GM18498 (cell line): ENCODE measurements at regions not wholly inside any gene's neighbourhood (a gene's known extent, or its start where the extent isn't known, plus 50 kb on each side); places are given as distances from the start of the nearest gene placed in this dataset.
"Not testable (repeated sequence)": the region's sequence is repeated elsewhere in the genome, so short reads cannot be mapped to it uniquely, and the experiment has no call there.

ENCODE experiments used
- ATAC-seq: cut with Tn5 transposase; IDR thresholded peaks from one replicate; pipeline ENCODE4 v1.9.1; 2021; ENCODE audit warnings: mild to moderate bottlenecking, moderate library complexity; ENCODE audit not compliant: unreplicated experiment

DNA sequence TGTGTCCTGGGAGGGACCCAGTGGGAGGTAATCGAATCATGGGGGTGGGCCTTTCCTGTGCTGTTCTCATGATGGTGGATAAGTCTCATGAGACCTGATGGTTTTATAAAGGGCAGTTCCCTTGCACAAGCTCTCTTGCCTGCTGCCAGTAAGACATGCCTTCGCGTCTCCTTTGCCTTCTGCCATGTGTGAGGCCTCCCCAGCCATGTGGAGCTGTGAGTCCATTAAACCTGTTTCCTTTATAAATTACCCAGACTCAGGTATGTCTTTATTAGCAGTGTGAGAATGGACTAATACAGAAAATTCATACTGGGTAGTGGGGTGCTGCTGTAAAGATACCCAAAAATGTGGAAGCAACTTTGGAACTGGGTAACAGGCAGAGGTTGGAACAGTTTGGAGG is 300.0 kb upstream of the ZFP42 start:
- ATAC-seq = not testable (repeated sequence)

DNA sequence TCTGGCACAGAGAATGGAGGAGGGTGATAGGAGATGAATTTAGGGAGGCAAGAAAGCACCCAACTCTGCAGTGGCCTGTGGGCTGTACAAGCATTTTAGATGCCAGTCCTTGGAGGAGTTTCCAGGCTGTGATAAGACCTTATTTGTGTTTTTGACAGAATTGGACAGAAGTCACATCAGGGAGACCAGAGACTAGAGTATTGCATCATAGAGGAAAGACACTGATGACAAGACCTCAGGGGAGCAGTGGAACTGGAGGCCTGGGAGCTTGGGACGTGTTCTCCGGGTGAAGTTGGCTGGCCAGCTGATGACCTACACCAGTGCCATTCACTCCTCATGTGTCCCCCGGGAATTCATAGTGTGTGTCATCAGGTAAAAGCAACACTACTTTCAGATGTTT is 284.0 kb upstream of the ZFP42 start:
- no peak for ATAC-seq

DNA sequence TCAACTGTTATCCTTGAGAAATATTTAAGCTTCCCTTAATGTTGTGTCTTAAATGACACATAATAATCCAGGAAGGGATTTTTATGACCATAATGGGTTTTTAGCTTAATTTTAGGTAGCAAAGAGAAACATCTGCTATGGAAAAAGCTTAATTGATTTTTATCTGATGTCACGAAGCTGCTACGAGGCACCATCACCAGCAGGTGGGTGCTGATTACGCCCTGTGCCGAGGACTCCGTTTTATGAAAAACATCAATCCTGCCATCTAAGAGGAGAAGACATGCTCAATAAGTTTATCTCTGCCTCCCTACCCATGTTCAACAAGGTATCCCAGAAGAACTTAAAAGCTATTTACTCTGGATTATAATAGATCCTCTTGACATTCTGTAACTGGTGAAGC is 280.6 kb upstream of the ZFP42 start:
- no peak for ATAC-seq

DNA sequence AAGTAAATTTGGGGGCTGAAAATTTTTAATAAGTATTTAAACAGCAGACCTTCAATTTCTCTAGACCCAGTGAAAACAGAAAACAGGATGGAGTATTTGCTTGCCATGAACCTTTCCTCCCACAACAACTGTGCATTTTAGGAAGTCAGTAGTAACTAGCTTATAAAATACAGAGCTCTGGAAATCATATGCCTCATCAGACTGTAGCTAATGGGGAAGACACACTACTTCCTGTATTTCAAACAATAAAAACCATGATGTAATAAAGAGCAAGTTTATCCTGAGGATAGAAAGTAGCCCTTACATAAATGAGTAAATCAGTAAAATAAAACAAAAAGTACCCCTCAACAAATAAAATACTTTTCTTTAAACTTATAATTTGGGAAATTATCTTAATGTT is 280.1 kb upstream of the ZFP42 start:
- no peak for ATAC-seq

DNA sequence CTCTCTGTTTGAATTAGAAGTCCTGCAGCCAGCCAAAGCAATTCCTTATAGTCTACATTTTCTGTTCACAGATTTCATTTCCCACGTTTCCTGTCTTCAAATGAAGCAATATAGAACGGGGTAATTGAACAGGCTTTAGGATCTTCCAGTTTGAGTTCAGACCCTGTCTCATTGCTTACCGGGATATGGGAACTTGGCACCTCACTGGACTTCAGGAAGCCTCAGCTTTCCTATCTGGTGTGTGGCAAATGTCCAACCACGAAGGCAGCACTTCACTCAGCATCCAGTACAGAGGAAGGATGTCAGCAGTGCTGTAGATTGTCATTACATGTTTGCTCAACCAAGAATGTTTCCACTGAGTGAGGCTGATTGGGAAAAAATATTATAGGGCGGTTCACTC is 271.1 kb upstream of the ZFP42 start:
- no peak for ATAC-seq

DNA sequence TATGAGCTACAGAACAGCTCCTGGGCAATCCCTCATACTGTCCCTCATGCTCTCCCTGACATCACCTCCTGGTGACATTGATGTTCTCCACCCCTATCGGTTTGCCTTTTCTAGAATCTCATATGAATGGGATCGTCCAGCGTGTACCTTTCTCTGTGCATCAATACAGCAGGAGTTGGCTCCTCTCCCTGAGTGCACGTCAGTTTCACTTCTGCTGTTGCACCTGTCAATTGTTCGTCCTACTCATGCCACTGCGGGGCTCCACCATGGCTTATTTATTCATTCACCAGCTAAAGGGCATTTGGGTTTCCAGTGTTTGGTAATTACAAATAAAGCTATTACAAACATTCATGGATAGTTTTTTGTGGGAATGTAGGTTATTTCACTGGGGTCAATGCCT is 269.1 kb upstream of the ZFP42 start:
- no peak for ATAC-seq

DNA sequence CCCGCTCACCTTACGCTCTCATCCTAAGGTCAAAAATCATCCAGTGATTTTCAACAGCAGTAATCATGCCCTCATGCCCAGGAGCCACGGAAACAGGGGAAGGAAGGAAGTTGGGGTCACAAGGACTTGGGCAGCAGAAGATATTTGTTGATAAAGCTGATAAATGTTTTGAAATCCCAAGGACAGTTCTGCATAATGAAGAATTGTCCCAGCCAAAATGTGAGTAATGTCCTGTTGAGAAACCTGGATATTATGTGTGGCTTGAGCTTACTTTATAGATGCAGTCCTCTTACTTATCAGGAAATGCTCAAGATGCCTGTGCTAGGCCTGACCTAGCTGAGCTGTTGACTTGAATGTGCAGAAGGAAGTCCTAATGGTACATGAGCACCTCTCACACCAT is 263.0 kb upstream of the ZFP42 start:
- no peak for ATAC-seq

DNA sequence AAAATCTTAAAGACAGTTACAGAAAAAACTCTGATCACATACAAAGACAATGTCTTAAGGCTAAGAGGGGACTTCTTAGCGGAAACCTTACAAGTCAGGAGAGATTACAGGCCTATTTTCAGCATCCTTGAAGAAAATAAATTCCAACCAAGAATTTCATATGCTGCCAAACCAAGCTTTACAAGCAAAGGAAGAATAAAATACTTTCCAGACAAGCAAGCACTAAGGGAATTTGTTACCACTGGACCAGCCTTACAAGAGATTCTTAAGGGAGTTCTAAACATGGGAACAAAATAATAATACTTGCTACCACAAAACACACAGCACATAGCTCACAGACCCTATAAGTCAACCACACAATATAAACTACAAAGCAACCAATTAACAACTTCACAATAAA is 255.8 kb upstream of the ZFP42 start:
- no peak for ATAC-seq

DNA sequence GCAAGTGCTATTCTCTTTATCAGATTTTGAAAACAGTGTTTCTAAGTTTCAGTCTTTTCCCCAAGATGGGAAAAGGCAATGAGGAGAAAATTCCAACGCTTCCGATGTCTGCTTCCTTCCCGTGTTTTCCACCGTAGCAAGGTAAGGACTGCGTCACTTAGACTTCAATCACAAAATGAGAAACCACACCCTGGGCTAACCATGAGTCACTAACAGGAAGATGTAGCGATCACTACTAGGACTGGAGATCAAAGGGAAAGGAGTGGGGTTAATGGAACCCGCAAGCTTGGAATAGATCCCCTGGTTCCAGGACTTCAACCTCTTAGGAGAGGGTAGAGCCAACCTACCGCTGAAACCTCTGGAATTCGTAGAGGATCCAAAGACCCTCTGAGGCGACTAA is 250.7 kb upstream of the ZFP42 start:
- ATAC-seq = no peak

DNA sequence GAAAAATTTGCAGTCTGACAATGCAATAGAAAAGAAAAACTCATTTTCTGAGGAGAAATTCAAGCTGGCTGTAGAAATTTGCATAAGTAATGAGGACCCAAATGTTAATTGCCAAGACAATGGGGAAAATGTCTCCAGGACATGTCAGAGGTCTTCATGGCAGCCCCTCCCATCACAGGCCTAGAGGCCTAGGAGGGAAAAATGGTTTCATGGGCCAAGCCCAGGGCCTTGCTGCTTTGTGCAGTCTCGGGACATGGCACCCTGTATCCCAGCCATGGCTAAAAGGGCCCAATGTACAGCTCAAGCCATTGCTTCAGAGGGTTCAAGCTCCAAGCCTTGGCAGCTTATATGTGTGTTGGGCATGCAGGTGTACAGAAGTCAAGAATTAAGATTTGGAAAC is 244.9 kb upstream of the ZFP42 start:
- ATAC-seq = not testable (repeated sequence)

DNA sequence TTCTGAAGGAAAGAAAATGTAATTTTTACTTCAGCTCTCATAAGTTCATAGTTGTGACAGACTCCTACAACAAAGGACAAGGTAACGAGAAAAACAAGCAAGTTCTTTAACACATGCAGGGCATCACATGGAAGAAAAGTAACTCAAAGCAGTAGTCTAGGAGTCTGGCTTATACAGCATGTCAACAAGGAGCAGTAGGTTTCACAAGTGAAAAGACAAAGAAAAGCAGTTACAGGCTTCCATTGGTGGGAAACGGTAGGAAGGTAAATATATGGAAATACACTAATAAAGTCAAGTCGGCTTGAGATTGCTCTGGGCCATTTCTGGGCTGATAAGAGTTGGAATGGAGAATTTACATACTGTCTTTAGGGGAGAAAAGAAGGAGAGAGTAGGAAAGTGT is 228.4 kb upstream of the ZFP42 start:
- no peak for ATAC-seq

DNA sequence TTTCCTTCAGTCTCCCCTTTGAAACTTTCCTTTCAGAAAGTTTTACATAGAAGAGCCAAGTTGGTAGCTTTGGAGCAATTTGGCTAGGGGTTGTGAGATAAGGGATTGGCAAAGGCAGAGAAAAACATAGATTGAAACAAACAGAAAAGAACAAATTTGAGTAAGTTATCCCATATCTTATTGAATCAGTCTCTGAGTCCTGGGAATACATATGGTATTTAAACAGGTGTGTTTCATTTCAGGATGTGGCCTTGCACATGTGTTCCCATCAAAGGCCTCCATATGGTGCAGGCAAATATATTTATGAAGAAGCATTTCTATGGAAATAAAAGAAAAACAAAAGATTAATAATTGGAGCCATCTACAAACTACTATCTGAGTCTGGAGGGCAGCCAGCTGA is 227.9 kb upstream of the ZFP42 start:
- no peak for ATAC-seq

DNA sequence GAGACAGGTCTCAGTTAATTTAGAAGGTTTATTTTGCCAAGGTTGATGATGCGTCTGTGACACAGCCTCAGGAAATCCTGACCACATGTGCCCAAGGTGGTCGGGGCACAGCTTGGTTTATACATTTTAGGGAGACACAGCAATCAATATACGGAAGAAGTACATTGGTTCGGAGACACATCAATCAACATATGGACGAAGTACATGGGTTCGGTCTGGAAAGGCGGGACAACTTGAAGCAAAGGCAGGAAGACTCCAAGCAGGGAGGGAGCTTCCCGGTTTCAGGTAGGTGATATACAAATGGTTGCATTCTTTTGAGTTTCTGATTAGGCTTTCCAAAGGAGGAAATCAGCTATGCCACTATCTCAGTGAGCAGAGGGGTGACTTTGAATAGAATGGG is 225.2 kb upstream of the ZFP42 start:
- no peak for ATAC-seq

DNA sequence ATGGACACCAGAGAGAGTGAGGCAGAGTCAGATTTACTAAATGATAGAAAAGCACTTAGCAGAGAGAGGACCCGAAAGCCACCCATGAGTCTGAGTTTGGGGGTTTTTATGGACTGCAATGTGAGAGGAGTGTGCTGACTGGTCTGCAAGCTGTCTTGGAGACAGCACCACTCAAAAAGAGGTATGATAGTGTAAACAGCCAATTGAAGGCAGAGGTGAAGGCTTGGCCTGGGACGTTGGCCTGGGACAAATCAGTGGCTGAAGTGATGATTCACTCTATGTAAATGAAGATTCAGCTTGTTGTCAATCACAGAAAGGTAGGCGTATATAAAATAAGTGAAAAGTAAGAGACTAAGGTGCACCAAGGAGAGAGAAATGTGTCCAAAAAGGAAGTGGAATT is 217.6 kb upstream of the ZFP42 start:
- no peak for ATAC-seq

DNA sequence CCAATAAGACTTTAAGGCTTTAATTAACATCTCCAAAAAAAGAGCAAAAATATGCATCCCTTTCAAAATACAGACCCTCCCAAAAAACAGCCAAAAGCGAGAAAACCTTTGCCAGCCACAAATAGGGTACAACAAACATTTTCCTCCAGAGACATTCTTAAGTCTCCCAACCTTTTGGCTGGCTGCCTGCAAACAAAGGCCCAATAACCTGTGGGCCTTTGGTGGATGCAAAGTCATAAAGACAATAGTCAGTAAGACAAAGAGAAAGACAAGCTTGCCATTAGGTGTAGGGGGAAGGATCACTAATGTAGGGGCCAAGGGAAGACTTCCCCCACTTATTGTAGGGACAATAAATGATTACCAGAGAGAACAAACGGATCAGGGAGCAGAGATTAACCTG is 215.5 kb upstream of the ZFP42 start:
- no peak for ATAC-seq

DNA sequence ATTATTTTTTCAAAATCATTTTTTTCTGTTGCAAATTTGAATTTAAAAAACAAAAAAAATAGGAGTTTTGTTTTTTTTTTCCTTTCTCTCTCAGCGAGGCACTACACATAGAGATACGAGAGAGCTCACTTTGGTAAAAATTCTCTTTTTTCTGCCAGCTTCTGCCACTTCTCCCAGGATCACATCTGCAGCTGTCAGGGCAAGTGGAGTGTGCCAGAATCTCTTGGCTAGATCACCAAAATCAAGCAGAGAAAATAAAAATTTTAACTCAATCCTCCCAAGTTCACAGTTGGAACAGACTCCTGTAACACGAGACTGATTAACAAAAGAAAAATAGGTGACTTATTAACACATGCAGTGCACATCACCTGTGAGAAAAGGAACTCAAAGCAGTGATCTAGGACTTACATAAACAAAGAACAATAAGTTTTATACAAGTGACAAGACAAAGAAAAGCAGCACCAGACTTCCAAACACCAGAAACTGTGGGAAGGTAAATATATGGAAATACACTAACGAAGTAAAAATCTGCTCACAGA is 213.2 kb upstream of the ZFP42 start:
- ATAC-seq = no peak

DNA sequence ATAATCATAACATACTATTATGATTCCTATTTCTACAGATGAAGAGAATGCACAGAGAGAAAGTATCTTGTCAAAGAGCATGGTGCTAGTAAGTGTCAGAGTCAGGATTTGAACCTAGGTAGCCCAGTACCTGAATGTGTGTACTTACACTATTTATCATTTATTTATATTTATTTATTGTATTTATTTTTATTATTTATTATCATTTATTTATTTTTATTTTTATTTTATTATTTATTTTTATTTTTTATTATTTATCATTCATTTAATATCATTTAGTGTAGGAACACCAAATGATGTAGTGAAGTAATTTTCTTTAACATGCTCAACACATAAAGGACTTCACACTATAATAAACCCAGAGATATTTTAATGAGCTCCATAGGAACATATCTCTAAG is 209.4 kb upstream of the ZFP42 start:
- no peak for ATAC-seq

DNA sequence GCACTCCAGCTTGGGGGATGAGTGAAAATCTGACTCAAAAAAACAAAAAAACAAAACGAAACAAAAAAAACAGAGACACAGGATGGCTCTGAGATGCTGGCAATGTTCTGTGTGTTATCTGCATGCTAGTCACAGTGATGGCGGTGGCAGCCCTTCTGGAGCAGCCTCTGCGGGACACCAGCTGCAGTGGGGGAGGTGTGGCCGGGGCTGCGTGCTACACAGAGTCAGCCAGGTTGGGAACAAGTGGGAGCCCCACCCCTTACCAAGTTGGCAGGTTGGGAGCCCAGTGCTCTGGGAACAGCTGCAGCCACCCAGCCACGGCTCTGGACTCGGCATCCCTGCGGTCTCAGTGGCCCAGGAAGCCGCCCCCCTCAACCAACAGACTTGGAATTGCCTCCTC is 206.5 kb upstream of the ZFP42 start:
- ATAC-seq = no peak

DNA sequence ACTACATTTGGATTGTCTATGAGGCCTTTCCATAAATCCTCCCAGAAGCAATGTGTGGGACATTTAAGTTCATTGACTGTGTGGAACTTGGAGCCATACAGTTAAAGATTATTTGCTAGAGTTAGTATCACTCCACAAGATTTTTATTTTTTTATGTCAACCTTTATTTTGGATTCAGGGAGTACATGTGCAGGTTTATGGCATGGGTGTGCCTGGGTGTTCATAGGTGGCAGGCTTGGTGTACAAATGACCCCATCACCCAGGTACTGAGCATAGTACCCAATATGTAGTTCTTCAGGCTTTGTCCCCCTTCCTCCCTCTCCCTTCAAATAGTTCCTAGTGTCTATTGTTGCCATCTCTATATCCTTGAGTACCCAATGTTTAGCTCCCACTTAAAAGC is 199.8 kb upstream of the ZFP42 start:
- no peak for ATAC-seq

DNA sequence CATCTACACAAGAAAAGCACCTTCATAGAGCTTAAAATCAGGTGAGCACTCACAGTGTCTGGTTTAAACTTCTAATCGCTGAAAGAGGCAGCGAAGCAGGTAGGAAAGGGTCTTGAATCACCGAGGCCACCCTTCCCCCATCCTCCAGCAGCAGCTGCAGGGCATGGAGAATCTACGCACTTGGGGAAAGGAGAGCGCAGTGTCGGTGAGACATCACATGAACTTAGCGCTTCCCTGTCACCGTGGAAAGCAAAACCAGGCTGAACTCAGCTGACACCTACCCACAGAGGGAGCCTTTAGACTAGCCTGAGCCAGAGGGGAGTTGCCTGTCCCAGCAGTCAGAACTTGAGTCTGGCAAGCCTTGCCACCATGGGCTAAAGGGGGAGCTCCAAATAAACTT is 197.2 kb upstream of the ZFP42 start:
- no peak for ATAC-seq

DNA sequence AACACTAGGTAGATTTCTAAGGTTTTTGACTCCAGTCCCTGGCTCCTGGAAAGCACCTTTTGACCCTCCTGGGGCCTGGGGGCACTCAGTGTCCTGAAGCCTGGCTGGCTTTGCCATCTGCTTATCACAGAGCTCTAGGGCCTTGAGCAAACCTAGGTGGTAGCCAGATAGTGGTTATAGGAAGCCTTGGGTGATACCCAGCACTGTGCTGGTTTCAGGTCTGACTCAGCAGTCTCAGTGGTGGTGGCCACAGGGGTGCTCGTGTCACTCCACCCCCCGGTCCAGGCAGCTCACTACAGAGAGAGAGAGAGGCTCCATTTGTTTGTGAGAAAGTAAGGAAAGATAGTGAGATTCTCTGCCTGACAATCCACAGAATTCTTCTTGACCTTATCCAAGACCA is 195.8 kb upstream of the ZFP42 start:
- no peak for ATAC-seq

DNA sequence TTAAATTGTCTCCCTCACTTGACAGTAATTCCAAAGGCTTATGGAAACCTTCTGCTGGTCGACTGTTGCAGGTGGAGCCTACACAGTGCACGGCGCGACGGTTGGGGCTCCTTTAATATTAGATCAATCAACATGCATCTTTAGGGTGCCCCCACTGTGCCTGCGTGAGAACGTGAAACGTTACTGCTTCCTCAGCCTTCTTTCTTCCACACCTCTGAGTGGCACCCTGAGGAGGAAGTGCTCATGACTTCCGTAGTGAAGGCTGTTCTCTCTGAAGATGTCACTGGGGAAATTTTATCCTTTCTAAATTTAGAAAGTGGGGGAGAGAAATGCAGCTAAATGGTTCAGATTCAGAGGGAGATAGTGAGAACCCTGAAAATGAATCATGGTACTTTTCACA is 184.0 kb upstream of the ZFP42 start:
- ATAC-seq = no peak

DNA sequence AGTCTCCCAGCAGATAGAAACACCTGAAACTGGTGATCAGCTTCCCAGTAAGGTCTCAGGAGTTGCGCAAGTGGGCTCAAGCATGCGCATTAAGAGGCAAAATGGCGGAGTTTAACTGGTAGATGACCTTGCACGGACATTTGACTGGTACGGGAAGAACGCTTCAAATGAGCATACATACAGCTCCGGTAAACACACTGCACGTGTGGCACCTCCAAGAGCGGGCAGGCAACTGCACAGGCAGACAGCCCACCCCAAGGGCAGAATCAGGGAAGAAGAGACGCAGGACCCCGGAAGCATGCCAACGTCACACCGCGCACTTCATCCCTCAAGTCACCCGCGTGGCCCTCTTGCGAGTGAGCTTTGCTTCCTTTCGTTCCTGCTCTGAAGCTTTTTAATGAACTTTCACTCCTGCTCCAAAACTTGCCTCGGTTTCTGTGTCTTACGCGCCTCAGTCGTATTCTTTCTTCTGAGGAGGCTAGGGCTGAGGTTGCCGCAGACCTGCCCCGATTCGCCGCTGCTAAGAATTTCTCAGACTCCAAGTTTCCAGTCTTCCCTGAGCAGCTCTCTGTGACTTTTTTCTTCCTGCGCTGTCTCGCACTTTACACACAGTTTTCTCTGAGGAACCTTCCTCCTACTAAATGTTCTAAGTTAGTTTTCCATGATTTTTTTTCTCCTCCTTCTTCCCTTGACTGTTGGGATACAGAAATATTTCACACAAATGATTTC is 180.7 kb upstream of the ZFP42 start:
- peak; percentile 48 for ATAC-seq
